ENCODE measurements at regions not wholly inside any gene's neighbourhood (a gene's known extent, or its start where the extent isn't known, plus 50 kb on each side); places are given as distances from the start of the nearest gene placed in this dataset.

DNA sequence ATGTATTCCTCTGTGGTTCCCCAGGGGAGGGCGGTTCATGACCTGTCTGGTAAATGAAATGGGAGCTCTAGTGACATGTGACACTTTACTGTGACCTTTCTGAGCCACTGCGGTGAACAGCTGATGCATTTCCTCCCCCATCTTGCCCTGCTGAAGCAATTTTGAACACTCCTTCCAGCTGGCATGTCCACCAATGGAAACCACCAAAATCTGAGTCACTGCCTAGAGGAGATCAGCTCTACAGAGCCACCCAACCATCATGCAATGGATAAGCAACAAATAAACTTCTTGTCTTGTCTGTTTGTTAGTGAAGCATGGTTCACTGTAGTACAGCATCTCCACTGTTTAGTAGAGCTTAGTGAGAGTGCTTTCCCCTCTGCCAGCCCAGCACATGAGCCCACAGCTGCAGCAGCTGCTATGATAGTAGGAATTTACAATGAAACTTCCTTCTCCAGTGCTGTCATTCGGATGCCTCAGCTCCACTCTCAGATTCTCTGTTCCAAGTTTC, 479.4 kb downstream of the NTRK3 start:
- TF ChIP-seq, protein P1, sequence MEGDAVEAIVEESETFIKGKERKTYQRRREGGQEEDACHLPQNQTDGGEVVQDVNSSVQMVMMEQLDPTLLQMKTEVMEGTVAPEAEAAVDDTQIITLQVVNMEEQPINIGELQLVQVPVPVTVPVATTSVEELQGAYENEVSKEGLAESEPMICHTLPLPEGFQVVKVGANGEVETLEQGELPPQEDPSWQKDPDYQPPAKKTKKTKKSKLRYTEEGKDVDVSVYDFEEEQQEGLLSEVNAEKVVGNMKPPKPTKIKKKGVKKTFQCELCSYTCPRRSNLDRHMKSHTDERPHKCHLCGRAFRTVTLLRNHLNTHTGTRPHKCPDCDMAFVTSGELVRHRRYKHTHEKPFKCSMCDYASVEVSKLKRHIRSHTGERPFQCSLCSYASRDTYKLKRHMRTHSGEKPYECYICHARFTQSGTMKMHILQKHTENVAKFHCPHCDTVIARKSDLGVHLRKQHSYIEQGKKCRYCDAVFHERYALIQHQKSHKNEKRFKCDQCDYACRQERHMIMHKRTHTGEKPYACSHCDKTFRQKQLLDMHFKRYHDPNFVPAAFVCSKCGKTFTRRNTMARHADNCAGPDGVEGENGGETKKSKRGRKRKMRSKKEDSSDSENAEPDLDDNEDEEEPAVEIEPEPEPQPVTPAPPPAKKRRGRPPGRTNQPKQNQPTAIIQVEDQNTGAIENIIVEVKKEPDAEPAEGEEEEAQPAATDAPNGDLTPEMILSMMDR (IDR thresholded peaks at IDR 0.05) = no peak
- TF ChIP-seq POLR2AphosphoS5 (IDR thresholded peaks at IDR 0.05) = no peak
